ENCODE measurements at regions not wholly inside any gene's neighbourhood (a gene's known extent, or its start where the extent isn't known, plus 50 kb on each side); places are given as distances from the start of the nearest gene placed in this dataset.

- no peak for DNase-seq
- H3K27me3 Mint-ChIP-seq = no peaks in the 10 kb centered on the region
- no peaks in the 10 kb centered on the region for H3K9me3 Mint-ChIP-seq
- H3K36me3 Mint-ChIP-seq (ENCODE audit: low read depth) = no peaks in the 10 kb centered on the region
- no peak overlapping the region for H3K4me3 Mint-ChIP-seq
- no peak overlapping the region for H3K27ac Mint-ChIP-seq
- no peaks in the 10 kb centered on the region for H3K4me1 Mint-ChIP-seq (ENCODE audit: low read depth)
These were observed 380.2 kb downstream of the TMEM135 start for GRCh38 chr11:87417951-87418350.

GRCh38 chr11:87405843-87406242 lies 368.1 kb downstream of the TMEM135 start:
- Mint-ChIP-seq H3K4me1 (ENCODE audit: low read depth) (no peaks in the 10 kb centered on the region), H3K9me3 (no peaks in the 10 kb centered on the region), H3K4me3 (no peak overlapping the region), H3K27ac (no peak overlapping the region), H3K27me3 (peaks cover 7% of the 10 kb centered on the region), H3K36me3 (ENCODE audit: low read depth) (no peaks in the 10 kb centered on the region)
- no peak for DNase-seq

GRCh38 chr11:87405356-87405755 lies 367.6 kb downstream of the TMEM135 start:
- H3K36me3 Mint-ChIP-seq (ENCODE audit: low read depth) = no peaks in the 10 kb centered on the region

GRCh38 chr11:87401653-87402052 lies 363.9 kb downstream of the TMEM135 start:
- no peak overlapping the region for H3K4me3 Mint-ChIP-seq
- no peak for DNase-seq
- H3K36me3 Mint-ChIP-seq (ENCODE audit: low read depth) = no peaks in the 10 kb centered on the region
- H3K27me3 Mint-ChIP-seq = peaks cover 8% of the 10 kb centered on the region
- no peaks in the 10 kb centered on the region for H3K4me1 Mint-ChIP-seq (ENCODE audit: low read depth)
- H3K9me3 Mint-ChIP-seq = no peaks in the 10 kb centered on the region
- H3K27ac Mint-ChIP-seq = no peak overlapping the region

More at GRCh38 chr11:87405356-87405755, 367.6 kb downstream of the TMEM135 start:
- no peak for DNase-seq
- Mint-ChIP-seq H3K4me1 (ENCODE audit: low read depth) (no peaks in the 10 kb centered on the region), H3K9me3 (no peaks in the 10 kb centered on the region), H3K4me3 (no peak overlapping the region), H3K27me3 (peaks cover 9% of the 10 kb centered on the region), H3K27ac (no peak overlapping the region)

- H3K36me3 Mint-ChIP-seq (ENCODE audit: low read depth) = no peaks in the 10 kb centered on the region
- no peak overlapping the region for H3K27ac Mint-ChIP-seq
- peaks cover 12% of the 10 kb centered on the region for H3K27me3 Mint-ChIP-seq
- H3K4me1 Mint-ChIP-seq (ENCODE audit: low read depth) = no peaks in the 10 kb centered on the region
- H3K4me3 Mint-ChIP-seq = no peak overlapping the region
- H3K9me3 Mint-ChIP-seq = no peaks in the 10 kb centered on the region
- DNase-seq = no peak
These were observed 361.6 kb downstream of the TMEM135 start for GRCh38 chr11:87399341-87399740.

GRCh38 chr11:87398931-87399330 lies 361.2 kb downstream of the TMEM135 start:
- DNase-seq = no peak
- H3K4me3 Mint-ChIP-seq = no peak overlapping the region
- no peak overlapping the region for H3K27ac Mint-ChIP-seq
- H3K27me3 Mint-ChIP-seq = peaks cover 12% of the 10 kb centered on the region
- H3K9me3 Mint-ChIP-seq = no peaks in the 10 kb centered on the region
- no peaks in the 10 kb centered on the region for H3K4me1 Mint-ChIP-seq (ENCODE audit: low read depth)
- no peaks in the 10 kb centered on the region for H3K36me3 Mint-ChIP-seq (ENCODE audit: low read depth)

GRCh38 chr11:87397011-87397865 lies 359.5 kb downstream of the TMEM135 start:
- Mint-ChIP-seq H3K36me3 (ENCODE audit: low read depth) (no peaks in the 10 kb centered on the region), H3K27ac (no peak overlapping the region), H3K27me3 (peaks cover 12% of the 10 kb centered on the region), H3K4me3 (no peak overlapping the region), H3K4me1 (ENCODE audit: low read depth) (no peaks in the 10 kb centered on the region), H3K9me3 (no peaks in the 10 kb centered on the region)
- DNase-seq = no peak

- Mint-ChIP-seq H3K36me3 (ENCODE audit: low read depth) (no peaks in the 10 kb centered on the region), H3K27me3 (peaks cover 6% of the 10 kb centered on the region), H3K9me3 (no peaks in the 10 kb centered on the region), H3K27ac (no peak overlapping the region), H3K4me1 (ENCODE audit: low read depth) (no peaks in the 10 kb centered on the region), H3K4me3 (no peak overlapping the region)
- DNase-seq = no peak
These were observed 357.2 kb downstream of the TMEM135 start for GRCh38 chr11:87394924-87395323.

- no peak for DNase-seq
- no peak overlapping the region for H3K27ac Mint-ChIP-seq
- no peak overlapping the region for H3K4me3 Mint-ChIP-seq
- H3K27me3 Mint-ChIP-seq = peaks cover 9% of the 10 kb centered on the region
- H3K9me3 Mint-ChIP-seq = peaks cover 3% of the 10 kb centered on the region
- H3K4me1 Mint-ChIP-seq (ENCODE audit: low read depth) = no peaks in the 10 kb centered on the region
- H3K36me3 Mint-ChIP-seq (ENCODE audit: low read depth) = no peaks in the 10 kb centered on the region
These were observed 354.9 kb downstream of the TMEM135 start for GRCh38 chr11:87392665-87393064.

GRCh38 chr11:87391496-87391895 lies 353.8 kb downstream of the TMEM135 start:
- no peak for DNase-seq
- no peaks in the 10 kb centered on the region for H3K36me3 Mint-ChIP-seq (ENCODE audit: low read depth)
- H3K4me3 Mint-ChIP-seq = no peak overlapping the region
- peaks cover 3% of the 10 kb centered on the region for H3K9me3 Mint-ChIP-seq
- H3K4me1 Mint-ChIP-seq (ENCODE audit: low read depth) = no peaks in the 10 kb centered on the region
- no peak overlapping the region for H3K27ac Mint-ChIP-seq
- H3K27me3 Mint-ChIP-seq = peaks cover 5% of the 10 kb centered on the region

GRCh38 chr11:87384078-87384729 lies 346.5 kb downstream of the TMEM135 start:
- H3K27me3 Mint-ChIP-seq = peaks cover 14% of the 10 kb centered on the region
- DNase-seq = no peak
- H3K4me1 Mint-ChIP-seq (ENCODE audit: low read depth) = no peaks in the 10 kb centered on the region
- no peaks in the 10 kb centered on the region for H3K36me3 Mint-ChIP-seq (ENCODE audit: low read depth)
- no peak overlapping the region for H3K27ac Mint-ChIP-seq
- H3K4me3 Mint-ChIP-seq = no peak overlapping the region
- H3K9me3 Mint-ChIP-seq = peaks cover 11% of the 10 kb centered on the region

- no peak for DNase-seq
- Mint-ChIP-seq H3K9me3 (no peaks in the 10 kb centered on the region), H3K27me3 (peaks cover 17% of the 10 kb centered on the region), H3K36me3 (ENCODE audit: low read depth) (no peaks in the 10 kb centered on the region), H3K4me3 (no peak overlapping the region), H3K4me1 (ENCODE audit: low read depth) (no peaks in the 10 kb centered on the region), H3K27ac (no peak overlapping the region)
These were observed 336.5 kb downstream of the TMEM135 start for GRCh38 chr11:87374038-87374807.

Measured in activated T-cell treated with anti-CD3 and anti-CD28 coated beads, Interleukin-2, amount 50 U/mL, for 24 hours (primary cell).